HG02588 (cell line): ENCODE measurements at regions not wholly inside any gene's neighbourhood (a gene's known extent, or its start where the extent isn't known, plus 50 kb on each side); places are given as distances from the start of the nearest gene placed in this dataset.
A peak's percentile ranks its signal among the peaks of the same experiment; 100 is the strongest.

Experiments used
- ATAC-seq: cut with Tn5 transposase; IDR thresholded peaks from one replicate; pipeline ENCODE4 v1.9.1; 2021; ENCODE audit warnings: mild to moderate bottlenecking, moderate library complexity; ENCODE audit not compliant: unreplicated experiment

DNA sequence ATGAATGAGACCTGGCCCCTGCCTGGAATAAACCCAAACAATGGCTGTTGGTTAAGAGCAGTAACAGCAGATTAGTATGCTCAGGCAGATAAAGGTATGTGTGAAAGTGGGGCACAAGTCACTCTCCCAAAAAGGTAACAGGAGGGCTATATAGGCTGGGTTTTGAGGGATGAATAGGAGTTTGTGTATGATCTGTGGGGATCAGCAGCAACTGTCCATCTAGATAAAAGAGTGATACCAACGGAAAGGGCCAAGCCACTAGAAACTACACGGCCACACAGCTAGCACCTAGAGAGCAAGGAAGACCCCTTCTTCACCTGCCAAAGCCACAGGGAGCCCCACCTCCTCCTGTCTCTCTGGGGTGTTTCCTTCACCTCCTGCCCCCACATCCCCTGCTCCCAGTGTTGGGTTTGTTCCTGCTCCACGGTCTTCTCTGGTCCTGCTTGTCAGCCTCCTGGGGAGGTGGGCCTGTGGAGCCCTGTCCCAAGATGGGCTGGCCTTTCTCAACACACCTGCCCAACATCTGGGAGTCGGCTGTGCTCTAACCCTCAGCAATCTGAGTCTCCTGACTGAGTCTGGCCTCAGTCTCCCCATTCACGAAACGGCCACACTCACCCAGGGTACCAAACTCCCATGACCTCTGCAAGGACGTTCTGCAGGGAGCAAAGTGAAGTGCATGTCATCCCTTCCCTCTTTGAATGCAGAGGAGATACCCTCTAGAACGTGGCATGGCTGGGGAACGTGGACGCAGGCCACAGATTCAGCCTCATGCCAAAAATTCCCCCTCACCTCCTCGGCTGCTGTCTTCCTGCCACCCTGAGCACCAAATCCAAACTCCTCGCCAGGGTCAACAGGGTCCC is 108.2 kb downstream of the NCOR2 start:
- no peak for ATAC-seq

DNA sequence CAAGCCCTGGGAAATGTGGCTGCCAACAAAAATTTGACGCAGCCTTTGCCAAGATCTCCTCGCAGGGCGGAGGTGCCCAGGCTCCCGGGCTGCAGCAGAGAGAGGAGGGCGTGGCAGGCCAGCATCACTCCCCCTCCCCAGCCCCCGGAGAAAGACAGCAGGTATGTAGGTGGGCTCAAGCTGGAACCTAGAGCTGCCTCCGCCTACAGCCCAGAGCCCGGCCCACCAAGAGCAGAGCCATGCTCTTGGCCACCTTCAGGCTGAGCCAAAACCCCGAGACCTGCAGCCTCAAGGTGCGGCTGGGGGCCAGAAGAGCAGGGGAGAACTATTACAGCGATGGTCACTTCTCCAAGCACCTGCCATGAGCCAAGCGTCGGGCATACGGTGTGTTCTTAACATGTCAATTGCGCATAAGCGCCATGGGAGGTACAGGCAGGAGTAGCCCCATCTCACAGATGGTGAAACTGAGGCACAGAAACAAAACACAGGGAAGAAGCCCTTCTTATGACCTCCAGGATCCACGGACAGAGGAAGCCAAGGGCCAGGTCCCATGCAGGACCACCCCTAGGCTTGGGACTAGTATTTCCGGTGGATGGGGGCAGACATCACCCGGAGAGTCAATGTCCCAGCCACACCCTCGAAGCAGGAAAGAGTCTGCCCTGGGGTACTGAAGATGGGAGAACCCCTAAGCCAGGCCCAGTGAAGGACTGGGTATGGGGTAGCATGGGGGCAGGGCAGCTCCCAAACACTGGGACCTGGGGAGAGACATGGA is 109.0 kb downstream of the NCOR2 start:
- no peak for ATAC-seq

DNA sequence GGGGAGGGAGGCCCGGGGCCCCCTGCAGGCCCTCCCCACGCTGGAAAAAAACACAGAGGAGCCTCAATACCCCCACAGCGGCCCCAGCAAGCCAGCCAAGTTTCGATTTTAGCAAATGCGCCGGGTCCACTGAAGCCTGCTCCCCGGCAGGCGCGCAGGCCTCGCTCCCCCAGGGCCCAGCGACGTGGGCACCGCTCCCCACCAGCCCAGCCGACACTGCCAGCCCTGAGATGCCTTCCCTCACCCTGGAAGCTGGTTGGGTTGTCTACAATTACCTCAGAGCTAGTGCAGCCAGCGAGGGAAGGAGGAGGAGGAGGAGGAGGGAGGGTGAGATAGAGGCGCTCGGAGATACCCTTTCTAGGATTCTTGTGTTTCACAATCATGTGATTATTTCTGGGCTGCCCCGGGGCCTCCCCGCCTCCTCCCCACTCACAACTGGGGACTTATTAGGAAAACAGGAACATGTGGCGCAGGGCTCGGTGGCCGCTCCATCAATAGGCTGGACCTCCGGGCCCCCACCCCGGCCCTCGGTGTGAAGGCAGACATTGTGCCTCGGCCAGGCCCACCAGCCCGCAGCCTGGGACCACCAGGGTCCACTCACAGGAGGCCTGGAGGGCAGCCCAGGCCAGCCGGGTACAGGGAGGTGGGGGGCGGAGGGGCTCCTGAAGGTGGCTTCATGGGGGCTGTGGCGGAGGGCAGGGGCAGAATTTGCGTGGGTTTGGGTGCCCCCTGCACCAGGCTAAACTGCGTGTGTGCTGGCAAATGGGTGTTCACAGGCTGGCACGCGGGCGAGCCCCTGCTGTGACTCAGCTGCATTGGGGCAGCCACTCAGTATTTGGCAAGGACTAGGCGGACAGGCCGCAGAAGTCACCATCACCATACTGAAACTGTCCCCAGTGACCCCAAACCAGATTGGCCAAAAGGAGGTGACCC is 109.9 kb downstream of the NCOR2 start:
- ATAC-seq, result peak; percentile 32

DNA sequence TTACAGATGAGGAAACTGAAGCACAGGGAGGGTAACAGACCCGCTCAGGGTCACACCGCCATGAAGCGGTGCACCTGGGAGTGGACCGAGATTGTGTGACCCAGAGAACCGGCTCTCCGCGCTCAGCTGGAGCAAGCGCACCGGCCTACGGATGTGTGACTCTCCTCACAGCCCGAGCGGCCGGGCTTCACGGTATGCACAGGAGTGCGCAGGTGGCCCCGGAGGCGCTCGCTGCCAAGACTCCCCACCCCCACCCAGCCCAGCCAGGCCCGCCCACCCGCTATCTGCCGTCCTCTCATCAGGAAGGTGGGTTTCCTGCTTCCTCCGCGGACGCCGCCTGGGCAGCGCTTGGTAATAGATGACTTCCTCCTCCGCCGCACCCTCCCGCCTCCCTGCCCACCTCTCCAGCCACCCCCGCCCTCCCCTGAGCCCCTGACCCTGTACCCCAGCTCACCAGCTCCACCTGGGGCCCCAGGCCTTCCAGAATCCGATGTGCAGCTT is 110.7 kb downstream of the NCOR2 start:
- peak; percentile 13 for ATAC-seq

DNA sequence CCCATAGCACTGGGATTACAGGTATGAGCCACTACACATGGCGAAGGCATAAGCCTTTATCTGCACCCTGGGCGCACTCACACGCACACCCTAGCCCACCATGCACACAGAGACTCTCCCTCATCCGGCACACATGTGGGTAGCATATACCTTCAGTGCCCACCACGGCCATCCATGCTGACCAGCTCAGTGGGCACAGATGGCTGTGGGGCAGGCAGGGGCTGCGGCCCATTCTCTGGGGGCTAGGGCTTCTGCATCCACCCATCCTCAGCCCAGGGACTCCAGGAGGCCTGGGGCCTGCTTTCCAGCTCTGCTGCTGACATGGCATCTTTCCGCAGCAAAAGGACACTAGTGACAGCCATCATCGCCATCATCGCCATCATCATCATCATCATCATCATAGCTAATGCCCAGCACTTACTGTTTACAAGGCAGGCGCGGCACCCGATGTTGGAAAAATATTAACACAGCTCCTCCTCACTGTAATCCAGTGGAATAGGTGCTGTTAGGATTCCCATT is 111.2 kb downstream of the NCOR2 start:
- ATAC-seq, result no peak

DNA sequence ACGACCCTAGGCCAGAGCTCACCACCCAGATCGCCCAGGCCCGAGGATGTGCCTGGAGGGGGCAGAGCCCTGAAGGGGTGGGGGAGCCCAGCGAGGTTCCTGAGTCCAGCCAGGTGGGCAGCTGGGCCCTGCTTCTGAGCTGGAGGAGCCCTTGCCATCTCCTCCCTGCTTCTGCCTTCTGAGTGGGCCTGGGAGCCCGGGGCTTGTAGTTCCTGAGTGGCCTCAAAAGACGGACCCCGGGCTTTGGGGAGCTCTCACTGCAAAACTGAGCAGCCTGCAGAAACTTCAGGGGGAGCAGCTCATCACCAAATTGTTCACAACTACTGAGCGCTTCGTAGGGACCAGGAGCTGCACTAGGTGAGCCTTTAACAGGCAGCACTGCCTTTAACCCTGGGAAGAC is 112.1 kb downstream of the NCOR2 start:
- ATAC-seq, result no peak

DNA sequence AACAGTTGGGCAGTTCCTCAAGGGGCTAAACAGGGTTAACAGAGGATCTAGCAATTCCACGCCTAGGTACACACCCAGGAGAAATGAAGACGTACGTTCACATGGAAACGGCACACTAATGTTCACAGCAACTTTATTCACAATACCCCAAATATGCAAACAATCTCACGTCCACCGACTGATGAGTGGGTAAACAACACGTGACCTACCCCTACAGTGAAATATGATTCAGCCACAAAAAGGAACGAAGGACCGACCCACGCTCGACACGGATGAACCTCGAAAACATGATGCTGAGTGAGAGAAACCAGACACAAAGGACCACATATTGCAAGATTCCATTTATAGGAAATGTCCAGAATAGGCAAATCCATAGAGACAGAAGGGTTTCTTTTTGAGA is 112.7 kb downstream of the NCOR2 start:
- ATAC-seq, result no peak

DNA sequence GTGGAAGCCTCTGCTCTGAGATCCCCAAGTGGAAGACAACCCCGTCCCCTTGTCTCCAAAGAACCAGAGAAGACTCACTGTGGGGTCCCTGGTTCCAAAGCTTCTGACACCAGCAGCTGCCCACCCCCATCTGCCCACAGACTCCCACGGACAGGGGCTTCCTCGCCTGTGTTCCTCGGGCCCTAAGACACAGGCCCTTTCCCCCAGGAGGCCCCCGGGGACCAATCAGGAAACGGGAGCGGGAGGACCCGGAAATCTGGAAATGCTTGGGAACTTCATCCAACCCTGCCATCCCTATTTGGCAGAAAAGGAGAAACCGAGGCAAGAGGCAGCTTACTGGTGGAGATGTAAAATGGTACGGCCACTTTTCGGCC is 113.1 kb downstream of the NCOR2 start:
- ATAC-seq, result no peak

DNA sequence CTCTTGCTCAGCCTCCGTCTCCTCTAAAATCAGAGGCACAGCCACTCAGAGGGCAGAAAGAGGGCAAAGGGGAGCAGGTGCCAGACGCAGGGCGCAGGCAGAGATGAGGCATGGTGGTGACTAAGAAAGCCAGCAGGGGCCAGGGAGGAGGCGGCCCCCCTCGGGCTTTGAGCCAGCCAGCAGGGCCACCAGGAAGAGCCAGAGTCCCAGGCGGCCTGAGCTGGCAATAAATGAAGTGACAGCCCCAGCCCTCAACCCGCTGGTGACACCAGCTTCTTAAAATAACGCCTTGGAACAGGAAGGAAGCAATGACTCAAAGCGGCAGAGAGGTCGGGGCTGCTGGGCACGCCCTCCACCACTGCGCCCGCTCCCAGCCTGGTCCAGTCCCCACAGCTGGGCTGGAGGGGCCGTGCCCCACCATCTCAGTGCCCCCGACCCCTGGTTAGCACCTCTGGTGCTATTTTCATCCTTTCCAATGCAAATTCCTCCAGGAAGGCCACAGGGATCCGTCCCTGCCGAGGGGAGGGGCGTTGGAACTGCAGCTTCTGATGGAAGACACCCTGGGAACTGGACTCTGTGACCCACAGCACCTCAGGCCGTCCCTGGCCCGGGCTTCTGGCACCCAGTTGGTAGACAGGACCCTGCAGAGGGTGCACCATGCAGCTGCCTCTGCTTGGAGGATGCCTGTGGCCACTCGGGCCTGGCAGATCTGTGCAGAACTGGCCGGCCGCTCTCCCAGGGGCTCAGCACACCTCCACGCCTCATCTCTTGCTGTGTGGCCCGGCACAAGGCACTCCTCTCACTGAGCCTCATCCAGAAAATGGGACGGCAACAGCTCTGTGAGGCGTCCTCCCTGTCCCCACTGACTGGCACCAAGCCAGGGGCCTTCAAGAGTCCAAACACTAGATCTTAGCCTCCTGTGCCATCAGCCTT is 113.7 kb downstream of the NCOR2 start:
- peak; percentile 74 for ATAC-seq

DNA sequence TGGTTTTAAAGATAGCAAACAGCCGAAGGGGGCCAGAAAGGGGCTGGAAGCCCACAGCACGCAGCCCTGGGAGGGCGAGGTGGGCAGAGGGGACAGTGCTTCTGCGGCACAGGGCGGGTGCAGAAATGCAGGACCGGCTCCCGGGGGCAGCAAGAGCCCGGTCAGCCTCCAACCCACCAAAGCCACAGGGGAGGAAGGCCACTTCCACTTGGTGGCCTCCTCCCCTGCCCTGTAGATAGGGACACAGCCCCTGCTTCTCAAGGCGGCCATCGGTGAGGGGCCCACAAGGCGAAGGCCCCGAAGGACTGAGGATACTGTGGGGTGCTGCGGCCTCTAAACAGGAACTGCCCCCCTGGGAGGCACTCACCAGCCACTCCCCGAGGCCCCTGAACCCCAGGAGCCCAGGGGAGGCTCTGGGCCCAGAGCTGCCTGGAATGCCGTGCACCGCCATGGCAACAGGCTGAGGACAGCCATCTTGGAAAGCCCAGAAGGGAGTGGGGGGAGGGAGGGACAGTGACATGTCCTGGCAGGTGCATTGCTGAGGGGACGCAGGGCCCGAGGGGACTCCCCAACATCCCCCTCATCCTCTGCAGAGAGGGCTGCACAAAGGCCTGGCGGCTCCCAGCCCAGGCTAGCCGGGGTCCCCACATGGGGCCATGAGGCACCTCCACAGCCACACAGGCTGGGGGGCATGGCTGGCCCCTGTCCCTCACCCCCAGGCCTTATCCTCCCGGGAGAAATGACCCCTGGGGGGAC is 114.7 kb downstream of the NCOR2 start:
- no peak for ATAC-seq

DNA sequence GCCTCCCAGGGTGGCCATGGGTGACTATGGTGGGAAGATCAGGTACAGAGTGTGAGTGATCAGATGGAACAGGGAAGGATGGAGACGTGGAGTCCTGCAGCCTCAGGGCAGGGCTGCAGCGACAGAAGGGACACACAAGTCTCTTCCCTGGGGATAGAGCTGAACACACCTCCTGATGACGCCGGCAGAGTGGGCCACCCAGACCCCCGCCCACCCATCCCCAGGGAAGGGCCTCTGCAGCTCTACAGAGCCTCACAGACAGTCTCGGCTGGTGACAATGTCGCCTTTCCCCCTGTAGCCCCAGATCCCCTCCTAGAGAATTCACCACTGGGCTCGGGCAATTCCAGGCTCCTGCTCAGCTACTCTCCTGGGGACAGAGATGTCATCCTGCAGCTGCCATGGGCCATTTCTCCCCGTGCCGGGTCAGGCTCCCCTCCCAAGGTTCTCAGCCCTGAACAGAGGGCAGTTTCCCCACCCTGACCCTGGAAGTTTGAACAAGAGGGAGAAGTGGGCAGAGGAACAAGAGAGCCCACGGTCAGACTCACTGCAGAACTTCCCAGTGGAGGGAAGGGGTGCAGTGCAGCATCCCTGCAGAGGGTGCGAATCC is 115.7 kb downstream of the NCOR2 start:
- ATAC-seq, result no peak

DNA sequence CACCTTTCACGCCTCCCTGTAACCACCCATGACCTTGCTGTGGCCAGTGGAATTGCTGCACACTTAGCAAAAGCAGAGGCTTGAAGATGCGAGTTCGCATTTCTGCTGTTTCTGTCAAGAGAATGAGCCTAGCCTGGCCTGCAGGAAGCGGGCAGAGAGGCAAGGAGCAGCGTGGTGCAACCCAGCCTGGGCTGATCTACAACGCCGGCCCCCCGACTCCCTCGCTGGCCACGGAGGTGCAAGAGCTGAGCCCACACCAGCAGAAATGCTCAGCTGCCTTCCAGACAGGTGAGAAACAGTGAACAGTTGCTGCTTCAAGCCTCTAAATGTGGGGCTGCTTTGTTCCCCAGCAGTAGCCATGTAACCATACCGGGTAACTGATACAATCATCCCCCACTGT is 116.4 kb downstream of the NCOR2 start:
- ATAC-seq, result no peak

DNA sequence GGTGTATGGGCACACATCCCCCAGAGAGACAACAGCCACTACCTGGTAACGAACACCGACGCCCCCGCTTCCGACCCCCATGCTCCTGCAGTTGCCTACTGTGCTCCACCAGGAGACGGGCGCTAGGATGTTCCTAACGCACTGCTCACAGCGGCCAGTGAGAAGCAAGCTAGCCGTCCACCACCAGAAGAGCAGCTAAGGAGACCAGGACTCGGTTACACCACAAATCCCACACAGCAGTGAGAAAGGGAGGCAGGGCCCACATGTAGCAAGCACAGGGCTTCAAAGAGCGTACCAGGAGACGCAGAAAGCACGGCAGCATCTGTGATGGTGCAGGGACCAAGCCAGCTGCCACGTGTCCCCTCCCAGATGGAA is 117.0 kb downstream of the NCOR2 start:
- no peak for ATAC-seq

DNA sequence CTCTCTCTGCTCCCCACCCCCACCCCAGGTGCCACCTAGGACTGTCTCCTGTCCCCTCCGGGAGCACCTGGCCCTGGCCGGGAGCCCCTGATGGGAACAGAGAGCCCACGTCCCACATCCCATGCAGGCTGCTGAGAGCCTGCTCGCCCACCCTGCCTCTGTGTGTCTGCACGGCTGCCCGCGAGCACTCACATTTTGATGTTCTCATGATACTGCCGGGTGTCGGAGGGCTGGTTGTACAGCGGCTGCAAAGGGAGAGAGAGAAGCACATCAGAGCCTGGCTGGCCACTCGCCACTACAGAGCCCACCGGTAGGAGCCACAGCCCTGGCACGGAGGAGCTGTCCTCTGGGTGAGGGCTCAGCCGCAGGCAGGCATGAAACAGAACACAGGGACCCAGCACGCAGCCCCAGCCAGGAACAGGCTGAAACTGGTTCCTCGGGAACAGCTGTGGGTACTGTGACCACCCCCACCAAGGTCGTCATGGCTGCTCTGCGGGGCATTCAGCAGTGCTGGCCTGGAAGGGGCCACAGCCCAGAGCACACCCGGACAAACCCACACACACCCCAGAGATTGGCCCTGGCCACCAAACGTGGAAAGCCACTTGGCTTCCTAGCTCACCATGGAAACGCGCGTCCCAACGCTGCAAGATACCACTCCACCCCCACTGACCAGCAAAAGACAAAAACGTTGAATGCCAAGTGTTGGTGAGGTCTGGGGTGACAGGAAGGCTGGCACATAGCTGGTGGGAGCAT is 117.6 kb downstream of the NCOR2 start:
- no peak for ATAC-seq

DNA sequence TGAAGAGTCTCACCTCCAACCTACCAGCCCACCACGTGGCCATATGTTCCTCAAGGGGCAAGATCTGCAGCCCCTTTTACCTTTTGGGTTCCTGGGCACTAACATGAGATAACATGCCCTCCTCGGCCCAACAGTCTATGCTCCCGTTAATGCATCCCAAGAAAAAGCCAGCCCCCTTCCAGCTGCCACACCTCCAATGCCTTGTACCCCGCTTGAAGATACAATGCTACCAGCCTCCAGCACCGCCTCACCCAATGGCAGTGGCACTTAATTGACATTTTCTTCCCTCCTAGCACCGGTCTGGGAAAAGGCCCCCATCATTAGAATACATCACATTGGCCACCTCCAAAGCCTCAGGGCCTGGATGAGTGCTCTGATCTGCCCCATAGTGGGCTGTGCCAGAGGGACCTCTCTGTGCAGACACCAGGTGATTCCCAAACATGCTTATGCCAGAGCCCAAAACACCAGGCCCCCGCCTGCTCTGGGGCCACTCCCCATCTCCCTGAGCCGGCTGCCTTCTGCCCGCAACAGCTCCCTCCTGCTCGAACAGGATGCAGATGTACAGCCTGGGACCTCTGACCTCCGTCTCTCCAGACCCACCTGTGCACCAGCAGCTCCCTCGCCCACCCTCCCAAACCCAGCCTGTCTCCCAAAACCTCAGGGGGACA is 118.3 kb downstream of the NCOR2 start:
- no peak for ATAC-seq

DNA sequence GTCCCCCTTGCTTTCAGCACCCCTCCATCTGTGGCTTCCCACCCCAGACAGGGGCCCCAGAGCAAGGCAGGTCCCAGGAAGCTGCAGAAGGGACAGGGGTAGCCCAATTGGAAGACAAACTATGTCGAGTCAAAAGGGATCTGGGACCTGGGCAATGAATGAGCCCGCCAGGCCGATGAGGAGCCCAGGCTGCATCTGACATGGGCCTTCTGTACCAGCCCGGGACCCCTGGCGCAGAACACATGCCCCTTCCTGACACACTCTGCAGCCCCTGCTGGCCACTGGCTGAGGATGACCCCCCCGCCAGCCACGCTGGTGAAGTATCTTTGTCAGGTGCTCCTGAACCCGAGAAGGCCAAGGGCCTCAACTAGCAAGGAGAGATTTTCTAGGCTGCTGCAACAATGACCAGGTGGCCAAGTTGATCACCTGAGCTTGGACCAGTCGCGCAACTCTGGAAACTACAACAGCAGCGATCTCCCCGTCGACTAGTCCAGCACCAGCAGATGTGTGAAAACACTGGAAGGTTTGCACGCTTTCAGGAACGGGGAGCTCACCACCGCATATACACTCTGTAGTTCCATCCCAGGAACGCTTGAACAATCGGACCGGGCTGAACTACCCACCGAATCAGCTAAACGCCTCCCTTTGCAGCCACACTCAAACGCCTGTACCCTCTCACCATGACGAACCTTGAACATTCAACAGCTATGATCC is 119.0 kb downstream of the NCOR2 start:
- ATAC-seq, result no peak

DNA sequence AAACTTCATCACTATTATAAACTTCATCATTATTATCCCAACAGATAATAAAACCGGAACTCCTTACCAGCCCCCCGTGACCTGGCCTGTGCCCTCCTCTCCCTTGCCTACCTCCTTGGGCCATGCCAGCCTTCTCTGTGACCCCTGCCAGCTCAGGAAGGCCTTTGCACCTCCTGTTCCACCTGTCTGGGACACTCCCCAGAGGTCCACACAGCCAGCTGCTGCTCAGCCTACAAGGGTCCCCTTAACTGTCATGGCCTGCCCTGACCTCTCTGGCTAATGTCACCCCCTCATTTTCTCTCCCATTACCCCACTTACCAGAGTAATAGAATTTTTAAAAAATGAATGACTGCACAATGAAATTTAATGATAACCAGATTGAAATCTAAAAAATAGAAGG is 121.0 kb downstream of the NCOR2 start:
- no peak for ATAC-seq
